Endothelial cell (in vitro differentiated cells): ENCODE measurements at regions not wholly inside any gene's neighbourhood (a gene's known extent, or its start where the extent isn't known, plus 50 kb on each side); places are given as distances from the start of the nearest gene placed in this dataset.

Experiments used
- DNase-seq: peaks from one replicate; pipeline ENCODE4 v3.0.0; 2021; ENCODE audit warnings: low spot score
- H3K27ac Mint-ChIP-seq: one replicate; pipeline ENCODE4 v1.8.0; 2021; ENCODE audit warnings: mixed read lengths, inconsistent platforms; ENCODE audit not compliant: unreplicated experiment
- H3K27me3 Mint-ChIP-seq: one replicate; pipeline ENCODE4 v1.8.0; 2021; ENCODE audit warnings: mild to moderate bottlenecking, moderate library complexity, mixed read lengths, inconsistent platforms; ENCODE audit not compliant: unreplicated experiment
- H3K36me3 Mint-ChIP-seq: one replicate; pipeline ENCODE4 v1.8.0; 2021; ENCODE audit warnings: mild to moderate bottlenecking, low read depth, mixed read lengths, inconsistent platforms; ENCODE audit not compliant: unreplicated experiment
- H3K4me1 Mint-ChIP-seq: one replicate; pipeline ENCODE4 v1.8.0; 2021; ENCODE audit warnings: mild to moderate bottlenecking, mixed read lengths, inconsistent platforms; ENCODE audit not compliant: unreplicated experiment
- H3K4me3 Mint-ChIP-seq: one replicate; pipeline ENCODE4 v1.8.0; 2021; ENCODE audit warnings: mild to moderate bottlenecking, mixed read lengths, inconsistent platforms; ENCODE audit not compliant: unreplicated experiment
- H3K9me3 Mint-ChIP-seq: one replicate; pipeline ENCODE4 v1.8.0; 2021; ENCODE audit warnings: mixed read lengths, inconsistent platforms; ENCODE audit not compliant: unreplicated experiment
- TF ChIP-seq, protein P1 (sequence below): fragments of 200-600 bp; sonication (generic); IDR thresholded peaks from one replicate; pipeline ENCODE4 v1.5.0; 2021; ENCODE audit warnings: antibody characterized with exemption; ENCODE audit not compliant: unreplicated experiment

DNA sequence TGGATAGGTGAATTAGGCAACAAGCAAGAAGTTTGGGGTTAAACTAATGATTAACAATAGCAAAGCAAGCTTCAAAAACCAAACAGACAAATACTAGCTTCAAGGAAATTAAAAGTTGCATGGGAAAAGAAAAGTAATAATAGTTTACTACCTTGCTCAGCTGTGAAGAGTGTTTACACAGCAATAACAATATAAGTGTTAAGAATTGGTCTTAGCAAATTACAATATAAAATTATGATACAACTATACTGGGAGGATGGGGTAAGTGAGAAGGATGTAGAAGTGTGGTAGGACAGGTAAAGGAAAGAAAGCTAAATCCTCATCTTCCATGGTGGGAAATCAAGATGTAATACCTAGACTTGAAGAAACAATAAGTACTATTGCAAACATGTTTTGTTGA, 137.7 kb upstream of the MAFB start:
- no peaks in the 10 kb centered on the region for H3K27me3 Mint-ChIP-seq
- no peak overlapping the region for H3K4me3 Mint-ChIP-seq
- H3K4me1 Mint-ChIP-seq, result no peaks in the 10 kb centered on the region
- H3K27ac Mint-ChIP-seq, result no peak overlapping the region
- H3K36me3 Mint-ChIP-seq, result peaks cover 5% of the 10 kb centered on the region
- DNase-seq, result no peak
- TF ChIP-seq, protein P1, sequence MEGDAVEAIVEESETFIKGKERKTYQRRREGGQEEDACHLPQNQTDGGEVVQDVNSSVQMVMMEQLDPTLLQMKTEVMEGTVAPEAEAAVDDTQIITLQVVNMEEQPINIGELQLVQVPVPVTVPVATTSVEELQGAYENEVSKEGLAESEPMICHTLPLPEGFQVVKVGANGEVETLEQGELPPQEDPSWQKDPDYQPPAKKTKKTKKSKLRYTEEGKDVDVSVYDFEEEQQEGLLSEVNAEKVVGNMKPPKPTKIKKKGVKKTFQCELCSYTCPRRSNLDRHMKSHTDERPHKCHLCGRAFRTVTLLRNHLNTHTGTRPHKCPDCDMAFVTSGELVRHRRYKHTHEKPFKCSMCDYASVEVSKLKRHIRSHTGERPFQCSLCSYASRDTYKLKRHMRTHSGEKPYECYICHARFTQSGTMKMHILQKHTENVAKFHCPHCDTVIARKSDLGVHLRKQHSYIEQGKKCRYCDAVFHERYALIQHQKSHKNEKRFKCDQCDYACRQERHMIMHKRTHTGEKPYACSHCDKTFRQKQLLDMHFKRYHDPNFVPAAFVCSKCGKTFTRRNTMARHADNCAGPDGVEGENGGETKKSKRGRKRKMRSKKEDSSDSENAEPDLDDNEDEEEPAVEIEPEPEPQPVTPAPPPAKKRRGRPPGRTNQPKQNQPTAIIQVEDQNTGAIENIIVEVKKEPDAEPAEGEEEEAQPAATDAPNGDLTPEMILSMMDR, result no peak
- H3K9me3 Mint-ChIP-seq, result no peaks in the 10 kb centered on the region

DNA sequence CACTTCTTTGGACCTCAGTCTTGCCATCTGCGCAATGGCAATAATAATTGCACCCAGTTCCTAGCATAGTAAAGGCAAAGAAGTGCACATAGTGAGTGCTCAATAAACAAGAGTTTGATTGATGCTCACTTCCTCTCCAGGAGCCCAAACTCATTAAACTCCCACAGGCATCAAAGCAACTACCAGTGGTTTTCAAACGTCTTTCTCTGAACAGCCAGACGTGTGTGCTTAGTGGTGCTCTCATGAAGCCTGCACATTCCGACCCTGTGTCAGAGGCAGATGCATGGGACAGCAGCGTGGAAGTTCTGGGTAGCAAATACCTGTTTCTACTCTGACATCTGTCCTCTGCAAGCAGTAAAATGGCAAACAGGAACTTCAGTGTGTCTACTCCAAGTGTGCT, 146.3 kb upstream of the MAFB start:
- Mint-ChIP-seq H3K4me1 (no peaks in the 10 kb centered on the region), H3K36me3 (no peaks in the 10 kb centered on the region), H3K27me3 (peaks cover 2% of the 10 kb centered on the region), H3K9me3 (no peaks in the 10 kb centered on the region), H3K4me3 (no peak overlapping the region), H3K27ac (no peak overlapping the region)
- DNase-seq, result no peak
- TF ChIP-seq, protein P1, result no peak

DNA sequence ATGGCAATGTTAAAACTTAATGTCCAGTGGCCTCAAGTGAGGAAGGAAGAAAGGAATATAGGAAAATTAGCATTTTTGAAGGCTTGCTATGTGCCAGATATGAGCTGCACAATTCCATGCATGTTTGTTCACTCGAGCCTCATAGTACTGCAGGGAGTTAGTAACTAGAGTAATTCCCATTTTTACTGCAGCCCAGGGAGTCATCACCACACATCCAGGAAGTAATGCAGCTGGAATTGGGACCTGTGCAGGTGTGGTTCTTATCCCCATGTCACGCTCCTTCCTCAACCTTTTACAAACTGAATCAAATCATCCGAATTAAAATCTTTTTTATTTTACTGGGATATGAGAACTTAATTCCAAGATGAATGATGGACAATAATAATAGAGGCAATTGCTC, 149.5 kb upstream of the MAFB start:
- no peaks in the 10 kb centered on the region for H3K9me3 Mint-ChIP-seq
- H3K36me3 Mint-ChIP-seq, result no peaks in the 10 kb centered on the region
- no peaks in the 10 kb centered on the region for H3K27me3 Mint-ChIP-seq
- DNase-seq, result no peak
- no peak overlapping the region for H3K4me3 Mint-ChIP-seq
- H3K4me1 Mint-ChIP-seq, result peaks cover 3% of the 10 kb centered on the region
- TF ChIP-seq, protein P1, result no peak
- no peak overlapping the region for H3K27ac Mint-ChIP-seq

DNA sequence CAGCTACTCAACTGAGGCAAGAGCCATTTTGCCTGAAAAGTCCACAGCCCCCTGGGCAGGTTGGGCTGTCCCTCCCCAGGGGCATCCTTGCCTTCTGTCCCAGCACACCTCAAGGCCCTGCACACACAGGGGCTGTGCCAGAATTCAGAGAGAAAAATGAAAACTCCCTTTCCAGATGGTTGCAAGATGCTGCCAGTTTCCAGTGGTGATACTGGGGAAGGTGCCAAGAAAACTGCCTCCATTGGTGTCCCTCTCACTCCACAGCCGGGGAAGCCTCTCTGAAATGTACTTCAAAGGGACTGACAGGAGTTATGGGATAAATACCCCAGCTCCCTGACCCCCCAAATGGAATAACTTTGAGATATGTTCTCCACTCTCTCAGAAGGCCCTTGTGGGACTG, 154.2 kb upstream of the MAFB start:
- H3K4me1 Mint-ChIP-seq, result peaks cover 3% of the 10 kb centered on the region
- no peak overlapping the region for H3K27ac Mint-ChIP-seq
- no peaks in the 10 kb centered on the region for H3K9me3 Mint-ChIP-seq
- H3K36me3 Mint-ChIP-seq, result no peaks in the 10 kb centered on the region
- no peak for DNase-seq
- H3K4me3 Mint-ChIP-seq, result no peak overlapping the region
- TF ChIP-seq, protein P1, result no peak
- peaks cover 4% of the 10 kb centered on the region for H3K27me3 Mint-ChIP-seq

DNA sequence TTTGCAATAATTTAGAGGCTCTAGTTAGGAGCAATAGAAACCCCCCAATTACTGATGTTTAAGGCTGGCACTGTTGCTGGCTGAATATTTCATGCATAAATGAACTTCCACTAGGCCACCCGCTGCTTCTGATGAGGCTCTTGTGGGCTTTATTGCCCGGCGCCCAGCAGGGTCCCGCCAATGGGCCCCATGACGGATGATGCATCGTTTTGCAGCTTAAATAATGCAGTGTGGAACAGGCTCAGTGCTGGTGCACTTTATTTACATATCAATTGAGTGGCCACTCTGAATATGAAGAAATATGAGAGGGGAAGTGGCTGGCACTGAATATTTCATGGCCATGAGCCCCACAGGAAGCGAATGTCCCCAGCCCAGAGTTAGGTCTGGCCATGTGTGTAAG, 155.3 kb upstream of the MAFB start:
- no peak overlapping the region for H3K27ac Mint-ChIP-seq
- TF ChIP-seq, protein P1, result no peak
- H3K27me3 Mint-ChIP-seq, result peaks cover 4% of the 10 kb centered on the region
- no peaks in the 10 kb centered on the region for H3K36me3 Mint-ChIP-seq
- no peaks in the 10 kb centered on the region for H3K9me3 Mint-ChIP-seq
- no peak overlapping the region for H3K4me3 Mint-ChIP-seq
- no peak for DNase-seq
- H3K4me1 Mint-ChIP-seq, result peaks cover 11% of the 10 kb centered on the region
